HepG2 (cell line): ENCODE measurements at regions not wholly inside any gene's neighbourhood (a gene's known extent, or its start where the extent isn't known, plus 50 kb on each side); places are given as distances from the start of the nearest gene placed in this dataset.

ENCODE experiments used
- AGO1 ChIP-seq: fragments of 200-400 bp; formaldehyde crosslinking; IDR thresholded peaks from 2 replicates; pipeline ENCODE4 v1.6.1; 2017; ENCODE audit warnings: mild to moderate bottlenecking, low read depth, low read length, moderate library complexity; ENCODE audit not compliant: poor library complexity, severe bottlenecking
- NR1H2 ChIP-seq: sonication (generic); formaldehyde crosslinking; IDR thresholded peaks from 2 replicates; pipeline ENCODE4 v1.8.1; 2022; ENCODE audit warnings: low read depth, missing genetic modification reagents, borderline replicate concordance
- POLR2A ChIP-seq, 2 experiments: IDR thresholded peaks; 2 replicates each; pipeline ENCODE4 v1.6.1; 2011; ENCODE audit warnings: low read depth in 2 of 2, low read length in 2 of 2, mild to moderate bottlenecking in 1 of 2, moderate library complexity in 1 of 2; ENCODE audit not compliant: insufficient read depth in 1 of 2
- SNRNP70 ChIP-seq: fragments of 200-400 bp; formaldehyde crosslinking; IDR thresholded peaks from 2 replicates; pipeline ENCODE4 v1.6.1; 2017; ENCODE audit warnings: mild to moderate bottlenecking, low read depth, low read length, moderate library complexity
- ZNF121 ChIP-seq: sonication (generic); formaldehyde crosslinking; IDR thresholded peaks from 2 replicates; pipeline ENCODE4 v1.5.0; 2020; ENCODE audit warnings: mild to moderate bottlenecking, missing genetic modification reagents
- ZNF589 ChIP-seq: sonication (generic); formaldehyde crosslinking; conservative IDR thresholded peaks from 2 replicates; pipeline ENCODE4 v1.8.0; 2022; ENCODE audit warnings: mild to moderate bottlenecking, moderate library complexity, missing genetic modification reagents
- ZSCAN22 ChIP-seq: sonication (generic); formaldehyde crosslinking; IDR thresholded peaks from 2 replicates; pipeline ENCODE4 v1.4.0; 2020; ENCODE audit warnings: mild to moderate bottlenecking, missing genetic modification reagents
- TF ChIP-seq, protein P1 (sequence below): IDR thresholded peaks from 2 replicates; pipeline ENCODE4 v1.6.1; 2012; ENCODE audit warnings: low read depth, low read length, improper control_type of control experiment
- TF ChIP-seq, protein P2 (sequence below): sonication (generic); formaldehyde crosslinking; IDR thresholded peaks from 2 replicates; pipeline ENCODE4 v1.5.0; 2020; ENCODE audit warnings: mild to moderate bottlenecking, missing genetic modification reagents, moderate library complexity

DNA sequence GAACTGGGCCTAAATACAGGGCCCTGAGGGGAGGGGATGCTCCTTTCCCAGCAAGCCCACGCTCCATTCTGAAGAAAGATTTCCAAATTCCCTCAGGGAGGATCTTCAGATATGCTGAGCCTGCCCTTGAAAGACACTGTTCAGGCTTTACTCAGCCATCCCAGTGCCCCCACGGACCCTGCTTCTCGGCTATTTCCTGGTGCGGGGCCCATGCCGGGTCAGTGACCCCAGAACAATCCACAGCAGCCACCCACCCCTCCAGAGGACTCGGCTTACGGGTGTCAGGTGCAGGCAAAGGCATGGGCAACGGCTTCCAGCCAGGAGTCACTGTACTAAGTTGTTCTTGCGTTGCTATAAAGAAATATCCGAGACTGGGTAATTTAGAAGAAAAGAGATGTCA, 137.1 kb downstream of the OAT start:
- TF ChIP-seq, protein P1, sequence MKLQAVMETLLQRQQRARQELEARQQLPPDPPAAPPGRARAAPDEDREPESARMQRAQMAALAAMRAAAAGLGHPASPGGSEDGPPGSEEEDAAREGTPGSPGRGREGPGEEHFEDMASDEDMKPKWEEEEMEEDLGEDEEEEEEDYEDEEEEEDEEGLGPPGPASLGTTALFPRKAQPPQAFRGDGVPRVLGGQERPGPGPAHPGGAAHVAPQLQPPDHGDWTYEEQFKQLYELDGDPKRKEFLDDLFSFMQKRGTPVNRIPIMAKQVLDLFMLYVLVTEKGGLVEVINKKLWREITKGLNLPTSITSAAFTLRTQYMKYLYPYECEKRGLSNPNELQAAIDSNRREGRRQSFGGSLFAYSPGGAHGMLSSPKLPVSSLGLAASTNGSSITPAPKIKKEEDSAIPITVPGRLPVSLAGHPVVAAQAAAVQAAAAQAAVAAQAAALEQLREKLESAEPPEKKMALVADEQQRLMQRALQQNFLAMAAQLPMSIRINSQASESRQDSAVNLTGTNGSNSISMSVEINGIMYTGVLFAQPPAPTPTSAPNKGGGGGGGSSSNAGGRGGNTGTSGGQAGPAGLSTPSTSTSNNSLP: no peak
- TF ChIP-seq AGO1 (no peak), ZNF589 (CRISPR knock-in tag) (no peak), NR1H2 (CRISPR knock-in tag) (no peak), ZNF121 (CRISPR knock-in tag) (no peak), POLR2A (IDR thresholded peaks at IDR 0.05; ENCODE audit: insufficient read depth in 1 of 2, low read depth in 2 of 2, low read length in 2 of 2) (no peak), SNRNP70 (no peak), ZSCAN22 (no peak)
- TF ChIP-seq, protein P2, sequence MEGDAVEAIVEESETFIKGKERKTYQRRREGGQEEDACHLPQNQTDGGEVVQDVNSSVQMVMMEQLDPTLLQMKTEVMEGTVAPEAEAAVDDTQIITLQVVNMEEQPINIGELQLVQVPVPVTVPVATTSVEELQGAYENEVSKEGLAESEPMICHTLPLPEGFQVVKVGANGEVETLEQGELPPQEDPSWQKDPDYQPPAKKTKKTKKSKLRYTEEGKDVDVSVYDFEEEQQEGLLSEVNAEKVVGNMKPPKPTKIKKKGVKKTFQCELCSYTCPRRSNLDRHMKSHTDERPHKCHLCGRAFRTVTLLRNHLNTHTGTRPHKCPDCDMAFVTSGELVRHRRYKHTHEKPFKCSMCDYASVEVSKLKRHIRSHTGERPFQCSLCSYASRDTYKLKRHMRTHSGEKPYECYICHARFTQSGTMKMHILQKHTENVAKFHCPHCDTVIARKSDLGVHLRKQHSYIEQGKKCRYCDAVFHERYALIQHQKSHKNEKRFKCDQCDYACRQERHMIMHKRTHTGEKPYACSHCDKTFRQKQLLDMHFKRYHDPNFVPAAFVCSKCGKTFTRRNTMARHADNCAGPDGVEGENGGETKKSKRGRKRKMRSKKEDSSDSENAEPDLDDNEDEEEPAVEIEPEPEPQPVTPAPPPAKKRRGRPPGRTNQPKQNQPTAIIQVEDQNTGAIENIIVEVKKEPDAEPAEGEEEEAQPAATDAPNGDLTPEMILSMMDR (CRISPR knock-in tag): no peak
